H9 (cell line): ENCODE measurements at regions not wholly inside any gene's neighbourhood (a gene's known extent, or its start where the extent isn't known, plus 50 kb on each side); places are given as distances from the start of the nearest gene placed in this dataset.

ENCODE experiments used
- DNase-seq: peaks from one replicate; pipeline ENCODE4 v3.0.0-alpha.2; 2017
- H2AFZ ChIP-seq: one replicate; pipeline ENCODE4 v1.6.1; 2013; ENCODE audit warnings: mild to moderate bottlenecking, low read length, control low read depth, moderate library complexity
- H2AK5ac ChIP-seq: 2 replicates; pipeline ENCODE4 v1.6.1; 2013; ENCODE audit warnings: low read length, control low read depth, mixed read lengths; ENCODE audit not compliant: insufficient read length
- H2BK120ac ChIP-seq: one replicate; pipeline ENCODE4 v1.6.1; 2013; ENCODE audit warnings: low read depth, mild to moderate bottlenecking, low read length, control low read depth, inconsistent platforms; ENCODE audit not compliant: poor library complexity, severe bottlenecking
- H2BK12ac ChIP-seq: 2 replicates; pipeline ENCODE4 v1.6.1; 2013; ENCODE audit warnings: low read length, control low read depth, mixed read lengths, low read depth; ENCODE audit not compliant: insufficient read length
- H2BK15ac ChIP-seq: 2 replicates; pipeline ENCODE4 v1.6.1; 2013; ENCODE audit warnings: low read depth, low read length, control low read depth
- H2BK20ac ChIP-seq: one replicate; pipeline ENCODE4 v1.6.1; 2013; ENCODE audit warnings: low read depth, mild to moderate bottlenecking, low read length, control low read depth, inconsistent platforms; ENCODE audit not compliant: poor library complexity, severe bottlenecking
- H2BK5ac ChIP-seq: 2 replicates; pipeline ENCODE4 v1.6.1; 2013; ENCODE audit warnings: low read length, control low read depth, mixed read lengths; ENCODE audit not compliant: insufficient read length
- H3K14ac ChIP-seq: 2 replicates; pipeline ENCODE4 v1.6.1; 2013; ENCODE audit warnings: low read length, control low read depth; ENCODE audit not compliant: insufficient read depth
- H3K18ac ChIP-seq: 2 replicates; pipeline ENCODE4 v1.6.1; 2013; ENCODE audit warnings: low read depth, mild to moderate bottlenecking, mixed read lengths, low read length, control low read depth; ENCODE audit not compliant: insufficient read length
- H3K23ac ChIP-seq: 2 replicates; pipeline ENCODE4 v1.6.1; 2013; ENCODE audit warnings: low read length, control low read depth, mixed read lengths, low read depth; ENCODE audit not compliant: insufficient read length
- H3K23me2 ChIP-seq: 2 replicates; pipeline ENCODE4 v1.6.1; 2013; ENCODE audit warnings: low read depth, mild to moderate bottlenecking, mixed read lengths, low read length, control low read depth; ENCODE audit not compliant: insufficient read length, poor library complexity, severe bottlenecking
- H3K27ac ChIP-seq: 2 replicates; pipeline ENCODE4 v1.5.1; 2013; ENCODE audit warnings: low read length, control low read depth, mixed read lengths, low read depth; ENCODE audit not compliant: insufficient read length
- H3K27me3 ChIP-seq: 2 replicates; pipeline ENCODE4 v1.6.1; 2013; ENCODE audit warnings: low read length, control low read depth, inconsistent platforms; ENCODE audit not compliant: insufficient read depth
- H3K4ac ChIP-seq: 2 replicates; pipeline ENCODE4 v1.6.1; 2013; ENCODE audit warnings: low read depth, mild to moderate bottlenecking, control low read depth, inconsistent platforms, low read length, moderate library complexity
- H3K4me1 ChIP-seq: 2 replicates; pipeline ENCODE4 v1.6.1; 2013; ENCODE audit warnings: low read length, control low read depth, inconsistent platforms; ENCODE audit not compliant: insufficient read depth
- H3K4me2 ChIP-seq: 2 replicates; pipeline ENCODE4 v1.6.1; 2013; ENCODE audit warnings: low read length, control low read depth, mixed read lengths; ENCODE audit not compliant: insufficient read length, insufficient read depth
- H3K56ac ChIP-seq: 2 replicates; pipeline ENCODE4 v1.6.1; 2013; ENCODE audit warnings: low read depth, mild to moderate bottlenecking, mixed read lengths, low read length, control low read depth; ENCODE audit not compliant: insufficient read length
- H3K79me1 ChIP-seq: 2 replicates; pipeline ENCODE4 v1.6.1; 2013; ENCODE audit warnings: low read depth, mild to moderate bottlenecking, moderate library complexity, low read length, control low read depth, inconsistent platforms; ENCODE audit not compliant: insufficient read depth, poor library complexity, severe bottlenecking
- H3K79me2 ChIP-seq: 2 replicates; pipeline ENCODE4 v1.6.1; 2013; ENCODE audit warnings: low read length, control low read depth, inconsistent platforms; ENCODE audit not compliant: insufficient read depth
- H3K9ac ChIP-seq: 2 replicates; pipeline ENCODE4 v1.6.1; 2013; ENCODE audit warnings: low read length, control low read depth, mixed read lengths; ENCODE audit not compliant: insufficient read length; ENCODE audit errors: extremely low read depth
- H3K9me3 ChIP-seq: one replicate; pipeline ENCODE4 v1.6.1; 2013; ENCODE audit warnings: low read depth, low read length, inconsistent platforms; ENCODE audit not compliant: control insufficient read depth
- H3T11ph ChIP-seq: one replicate; pipeline ENCODE4 v1.6.1; 2013; ENCODE audit warnings: mild to moderate bottlenecking, low read length, control low read depth, inconsistent platforms
- H4K20me1 ChIP-seq: one replicate; pipeline ENCODE4 v1.6.1; 2013; ENCODE audit not compliant: control insufficient read depth, insufficient read length, insufficient read depth
- H4K5ac ChIP-seq: 2 replicates; pipeline ENCODE4 v1.6.1; 2013; ENCODE audit warnings: low read depth, mild to moderate bottlenecking, mixed read lengths, low read length, control low read depth; ENCODE audit not compliant: insufficient read length
- H4K8ac ChIP-seq: replicated peaks from 2 replicates; pipeline ENCODE4 v1.6.1; 2013; ENCODE audit warnings: low read length, control low read depth, mixed read lengths, low read depth; ENCODE audit not compliant: insufficient read length
- H4K91ac ChIP-seq: 2 replicates; pipeline ENCODE4 v1.6.1; 2013; ENCODE audit warnings: low read depth, mild to moderate bottlenecking, moderate library complexity, mixed read lengths, low read length, control low read depth; ENCODE audit not compliant: insufficient read length
- H3K27ac Mint-ChIP-seq, 3 experiments: 2 replicates in 2 of 3; 3 replicates in 1 of 3; pipeline ENCODE4 v1.8.0; 2020 to 2021; ENCODE audit warnings: mixed read lengths in 3 of 3, mild to moderate bottlenecking in 1 of 3, moderate library complexity in 1 of 3
- H3K27me3 Mint-ChIP-seq: 2 replicates; pipeline ENCODE4 v1.8.0; 2021; ENCODE audit warnings: low read depth, mild to moderate bottlenecking, moderate library complexity, mixed read lengths
- H3K36me3 Mint-ChIP-seq, 3 experiments: 2 replicates in 2 of 3; 3 replicates in 1 of 3; pipeline ENCODE4 v1.8.0; 2020 to 2021; ENCODE audit warnings: low read depth in 3 of 3, mixed read lengths in 3 of 3; ENCODE audit not compliant: insufficient read depth in 1 of 3
- H3K4me1 Mint-ChIP-seq, 2 experiments: 2 replicates each; pipeline ENCODE4 v1.8.0; 2020; ENCODE audit warnings: mixed read lengths in 2 of 2
- H3K4me3 Mint-ChIP-seq, 2 experiments: 2 replicates in 1 of 2; 3 replicates in 1 of 2; pipeline ENCODE4 v1.8.0; 2020 to 2021; ENCODE audit warnings: mild to moderate bottlenecking in 2 of 2, mixed read lengths in 2 of 2, moderate library complexity in 1 of 2
- H3K9me3 Mint-ChIP-seq, 2 experiments: 2 replicates in 1 of 2; 3 replicates in 1 of 2; pipeline ENCODE4 v1.8.0; 2020; ENCODE audit warnings: mild to moderate bottlenecking in 2 of 2, mixed read lengths in 2 of 2, moderate library complexity in 1 of 2
- WGBS: extraction: QIAGEN DNeasy Blood & Tissue Kit; methylation state at CpG from one replicate; pipeline ENCODE4 v1.1.7; 2013; ENCODE audit warnings: missing lambda C conversion rate, low lambda C conversion rate, mixed read lengths; ENCODE audit not compliant: insufficient read length; ENCODE audit errors: extremely low coverage; 5-methylcytosine and 5-hydroxymethylcytosine counted together
- TF ChIP-seq, protein P1 (sequence below): fragments of 200-600 bp; sonication (generic); conservative IDR thresholded peaks from 3 replicates; pipeline ENCODE4 v1.8.0; 2021; ENCODE audit warnings: antibody characterized with exemption, mild to moderate bottlenecking

DNA sequence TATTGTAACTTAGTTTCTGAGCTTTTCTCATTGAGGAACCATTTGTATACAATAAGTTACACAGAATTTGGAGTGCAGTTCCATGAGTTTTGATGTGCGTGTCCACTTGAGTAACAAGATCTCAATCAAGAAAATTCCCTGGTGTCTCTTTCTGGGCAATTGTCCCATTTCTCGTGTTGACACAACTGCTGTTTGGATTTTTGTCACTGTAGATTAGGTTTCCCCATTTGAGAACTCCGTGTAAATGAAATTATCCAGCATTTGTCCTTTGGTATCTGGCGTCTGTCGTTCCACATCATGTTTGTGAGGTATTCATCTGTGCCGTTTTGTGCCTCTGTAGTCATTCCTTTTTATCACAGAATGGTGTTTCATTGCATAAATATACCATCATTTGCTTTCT is 547.0 kb downstream of the TBC1D22A start:
- DNase-seq = no peak
- no peaks in the 10 kb centered on the region for H3K4me1 Mint-ChIP-seq
- Histone ChIP-seq H3K18ac (no peak overlapping the region), H3K23me2 (no peaks in the 10 kb centered on the region), H3K23ac (no peak overlapping the region), H4K91ac (no peak overlapping the region), H4K5ac (no peak overlapping the region), H3K4ac (no peak overlapping the region), H2BK15ac (no peak overlapping the region), H2BK5ac (no peak overlapping the region), H4K20me1 (no peaks in the 10 kb centered on the region), H3K27me3 (no peaks in the 10 kb centered on the region), H3T11ph (no peak overlapping the region), H4K8ac (no peak overlapping the region), H3K79me1 (no peaks in the 10 kb centered on the region), H3K14ac (no peak overlapping the region), H2BK120ac (no peak overlapping the region), H3K27ac (no peak overlapping the region), H3K56ac (no peak overlapping the region), H3K9me3 (peaks cover 74% of the 10 kb centered on the region), H3K9ac (no peak overlapping the region), H2AK5ac (no peak overlapping the region), H3K4me1 (no peaks in the 10 kb centered on the region), H3K79me2 (no peaks in the 10 kb centered on the region), H2BK20ac (no peak overlapping the region), H3K4me2 (no peak overlapping the region), H2AFZ (no peak overlapping the region), H2BK12ac (no peak overlapping the region)
- H3K27ac Mint-ChIP-seq = no peak overlapping the region
- WGBS = no CpG with 5 or more reads among the region's 6 CpGs
- peaks cover 79 to 83% of the 10 kb centered on the region in 2 experiments for H3K9me3 Mint-ChIP-seq
- TF ChIP-seq, protein P1, sequence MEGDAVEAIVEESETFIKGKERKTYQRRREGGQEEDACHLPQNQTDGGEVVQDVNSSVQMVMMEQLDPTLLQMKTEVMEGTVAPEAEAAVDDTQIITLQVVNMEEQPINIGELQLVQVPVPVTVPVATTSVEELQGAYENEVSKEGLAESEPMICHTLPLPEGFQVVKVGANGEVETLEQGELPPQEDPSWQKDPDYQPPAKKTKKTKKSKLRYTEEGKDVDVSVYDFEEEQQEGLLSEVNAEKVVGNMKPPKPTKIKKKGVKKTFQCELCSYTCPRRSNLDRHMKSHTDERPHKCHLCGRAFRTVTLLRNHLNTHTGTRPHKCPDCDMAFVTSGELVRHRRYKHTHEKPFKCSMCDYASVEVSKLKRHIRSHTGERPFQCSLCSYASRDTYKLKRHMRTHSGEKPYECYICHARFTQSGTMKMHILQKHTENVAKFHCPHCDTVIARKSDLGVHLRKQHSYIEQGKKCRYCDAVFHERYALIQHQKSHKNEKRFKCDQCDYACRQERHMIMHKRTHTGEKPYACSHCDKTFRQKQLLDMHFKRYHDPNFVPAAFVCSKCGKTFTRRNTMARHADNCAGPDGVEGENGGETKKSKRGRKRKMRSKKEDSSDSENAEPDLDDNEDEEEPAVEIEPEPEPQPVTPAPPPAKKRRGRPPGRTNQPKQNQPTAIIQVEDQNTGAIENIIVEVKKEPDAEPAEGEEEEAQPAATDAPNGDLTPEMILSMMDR = no peak
- no peak overlapping the region for H3K4me3 Mint-ChIP-seq
- H3K36me3 Mint-ChIP-seq = peaks cover 3 to 39% (median 9%) of the 10 kb centered on the region in 3 experiments; a peak in 5 of 7 replicates
- no peaks in the 10 kb centered on the region; the same call in none of the 2 replicates for H3K27me3 Mint-ChIP-seq
